ENCODE measurements at regions not wholly inside any gene's neighbourhood (a gene's known extent, or its start where the extent isn't known, plus 50 kb on each side); places are given as distances from the start of the nearest gene placed in this dataset.

DNA sequence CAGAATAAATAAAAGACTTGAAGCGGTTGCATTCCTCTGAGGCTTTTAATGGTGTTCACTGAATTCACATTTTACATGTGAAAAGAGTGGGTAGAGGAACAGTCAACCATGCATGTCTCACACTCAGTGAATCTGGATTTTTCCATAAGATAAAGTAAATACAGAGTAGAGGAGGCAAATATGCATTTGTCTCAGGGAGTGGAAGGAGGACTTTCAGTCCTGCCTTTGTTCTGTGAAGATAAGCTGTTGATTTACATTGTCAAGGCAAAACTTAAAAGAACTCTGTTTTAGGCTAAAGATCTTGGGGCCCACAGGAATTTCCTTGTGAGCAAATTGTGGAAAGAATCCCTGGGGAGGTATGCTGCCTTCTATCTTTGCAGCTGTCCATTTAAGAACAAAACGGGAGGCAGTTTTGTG lies 825.3 kb upstream of the MBL2 start:
- Mint-ChIP-seq H3K9me3 (no peaks in the 10 kb centered on the region), H3K27ac (no peak overlapping the region), H3K36me3 (ENCODE audit: low read depth) (no peaks in the 10 kb centered on the region), H3K27me3 (no peaks in the 10 kb centered on the region), H3K4me3 (no peak overlapping the region), H3K4me1 (no peaks in the 10 kb centered on the region)
- no peak for DNase-seq
- TF ChIP-seq, protein P1, sequence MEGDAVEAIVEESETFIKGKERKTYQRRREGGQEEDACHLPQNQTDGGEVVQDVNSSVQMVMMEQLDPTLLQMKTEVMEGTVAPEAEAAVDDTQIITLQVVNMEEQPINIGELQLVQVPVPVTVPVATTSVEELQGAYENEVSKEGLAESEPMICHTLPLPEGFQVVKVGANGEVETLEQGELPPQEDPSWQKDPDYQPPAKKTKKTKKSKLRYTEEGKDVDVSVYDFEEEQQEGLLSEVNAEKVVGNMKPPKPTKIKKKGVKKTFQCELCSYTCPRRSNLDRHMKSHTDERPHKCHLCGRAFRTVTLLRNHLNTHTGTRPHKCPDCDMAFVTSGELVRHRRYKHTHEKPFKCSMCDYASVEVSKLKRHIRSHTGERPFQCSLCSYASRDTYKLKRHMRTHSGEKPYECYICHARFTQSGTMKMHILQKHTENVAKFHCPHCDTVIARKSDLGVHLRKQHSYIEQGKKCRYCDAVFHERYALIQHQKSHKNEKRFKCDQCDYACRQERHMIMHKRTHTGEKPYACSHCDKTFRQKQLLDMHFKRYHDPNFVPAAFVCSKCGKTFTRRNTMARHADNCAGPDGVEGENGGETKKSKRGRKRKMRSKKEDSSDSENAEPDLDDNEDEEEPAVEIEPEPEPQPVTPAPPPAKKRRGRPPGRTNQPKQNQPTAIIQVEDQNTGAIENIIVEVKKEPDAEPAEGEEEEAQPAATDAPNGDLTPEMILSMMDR (IDR thresholded peaks at IDR 0.05): no peak
- intact Hi-C loops (cut with micrococcal nuclease): no loop called here
- ATAC-seq (ENCODE audit: low read depth): no peak
- ChIA-PET CTCF (no interaction called here), POLR2A (no interaction called here)

DNA sequence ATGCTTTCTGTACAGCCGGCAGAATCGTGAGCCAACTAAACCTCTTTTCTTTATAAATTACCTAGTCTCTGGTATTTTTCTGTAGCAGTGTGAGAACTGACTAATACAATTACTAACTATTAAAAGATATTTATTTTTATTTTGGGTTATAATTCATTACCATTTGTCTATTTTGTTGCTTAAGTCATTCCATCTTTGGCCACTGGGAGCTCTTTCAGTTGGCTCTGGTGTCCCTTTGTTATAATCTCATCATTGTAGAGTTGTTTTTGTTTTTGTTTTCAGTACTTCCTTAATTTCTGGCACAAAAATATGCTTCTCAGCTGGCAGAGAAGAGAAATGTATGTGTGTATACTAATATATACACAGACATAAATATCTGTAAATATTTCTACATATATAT lies 807.9 kb upstream of the MBL2 start:
- H3K4me3 Mint-ChIP-seq: no peak overlapping the region
- ATAC-seq (ENCODE audit: low read depth): no peak
- CTCF ChIA-PET: no interaction called here
- intact Hi-C loops (cut with micrococcal nuclease): no loop called here
- no peak for DNase-seq
- POLR2A ChIA-PET: no interaction called here
- no peaks in the 10 kb centered on the region for H3K9me3 Mint-ChIP-seq
- H3K36me3 Mint-ChIP-seq (ENCODE audit: low read depth): no peaks in the 10 kb centered on the region
- no peaks in the 10 kb centered on the region for H3K4me1 Mint-ChIP-seq
- H3K27ac Mint-ChIP-seq: no peak overlapping the region
- H3K27me3 Mint-ChIP-seq: no peaks in the 10 kb centered on the region
- TF ChIP-seq, protein P1 (IDR thresholded peaks at IDR 0.05): no peak

DNA sequence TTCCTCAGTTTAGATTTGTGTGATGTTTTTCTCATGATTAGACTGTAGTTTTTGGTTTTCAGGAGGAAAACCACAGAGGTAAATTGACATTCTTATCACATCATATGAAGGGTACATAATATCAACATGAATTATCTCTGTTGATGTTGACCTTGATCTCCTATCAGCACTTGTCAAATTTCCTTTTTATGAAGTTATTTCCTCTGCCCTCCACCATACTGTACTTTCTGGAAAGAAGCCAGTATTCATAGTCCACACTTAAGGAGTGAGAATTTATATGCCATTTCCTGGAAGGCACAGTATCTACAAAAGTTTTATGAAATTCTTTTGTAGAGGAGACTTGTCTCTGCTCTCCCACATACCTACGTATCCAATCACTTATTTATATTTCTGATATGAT lies 807.2 kb upstream of the MBL2 start:
- Mint-ChIP-seq H3K4me3 (no peak overlapping the region), H3K27me3 (no peaks in the 10 kb centered on the region), H3K27ac (no peak overlapping the region), H3K9me3 (no peaks in the 10 kb centered on the region), H3K36me3 (ENCODE audit: low read depth) (no peaks in the 10 kb centered on the region), H3K4me1 (no peaks in the 10 kb centered on the region)
- intact Hi-C loops (cut with micrococcal nuclease): no loop called here
- ATAC-seq (ENCODE audit: low read depth) (no peak), DNase-seq (no peak)
- POLR2A ChIA-PET: no interaction called here
- TF ChIP-seq, protein P1 (IDR thresholded peaks at IDR 0.05): no peak
- CTCF ChIA-PET: no interaction called here

DNA sequence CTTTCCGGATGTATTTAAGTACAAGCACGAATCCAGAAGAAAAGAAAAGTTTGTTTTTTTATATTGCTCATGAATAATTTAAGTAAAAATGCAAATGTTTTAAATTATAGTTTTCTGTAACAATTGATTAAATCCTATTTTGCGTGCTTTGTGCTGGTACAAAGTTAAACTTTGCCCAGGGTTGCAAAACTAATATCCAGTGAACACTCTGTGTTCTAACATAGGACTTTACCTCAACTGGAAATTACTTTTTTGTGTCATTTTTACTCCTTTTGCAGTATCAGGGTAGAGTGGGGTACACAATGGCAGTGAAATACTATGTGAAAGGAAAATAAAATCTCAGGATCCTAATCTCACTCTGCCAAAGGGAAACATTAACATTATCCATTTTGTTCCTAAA lies 801.4 kb upstream of the MBL2 start:
- no peak overlapping the region for H3K4me3 Mint-ChIP-seq
- H3K27me3 Mint-ChIP-seq: no peaks in the 10 kb centered on the region
- no peak for DNase-seq
- no peaks in the 10 kb centered on the region for H3K9me3 Mint-ChIP-seq
- no peaks in the 10 kb centered on the region for H3K4me1 Mint-ChIP-seq
- no peaks in the 10 kb centered on the region for H3K36me3 Mint-ChIP-seq (ENCODE audit: low read depth)
- TF ChIP-seq, protein P1 (IDR thresholded peaks at IDR 0.05): no peak
- CTCF ChIA-PET: no interaction called here
- intact Hi-C loops (cut with micrococcal nuclease): no loop called here
- ATAC-seq (ENCODE audit: low read depth): no peak
- POLR2A ChIA-PET: no interaction called here
- no peak overlapping the region for H3K27ac Mint-ChIP-seq

DNA sequence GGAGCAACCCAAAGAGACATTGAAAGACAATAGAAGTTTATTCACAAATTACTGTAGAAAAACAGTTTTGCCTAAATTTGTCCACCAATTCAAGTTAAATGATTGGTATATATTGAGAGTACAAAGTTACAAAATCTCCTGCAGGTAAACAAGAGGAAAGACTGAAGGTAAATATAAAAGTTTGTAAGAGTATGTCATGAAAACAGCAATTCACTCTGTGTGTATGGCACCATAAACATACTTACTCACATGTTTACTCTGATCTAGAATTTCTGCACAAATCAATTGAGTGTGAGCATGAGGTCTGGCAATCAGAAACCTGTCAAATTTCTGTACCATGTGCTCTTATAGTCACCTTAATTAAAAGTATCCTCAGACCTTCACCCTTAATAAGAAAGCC lies 800.9 kb upstream of the MBL2 start:
- H3K9me3 Mint-ChIP-seq: no peaks in the 10 kb centered on the region
- H3K36me3 Mint-ChIP-seq (ENCODE audit: low read depth): no peaks in the 10 kb centered on the region
- no peak for ATAC-seq (ENCODE audit: low read depth)
- ChIA-PET CTCF (no interaction called here), POLR2A (no interaction called here)
- TF ChIP-seq, protein P1 (IDR thresholded peaks at IDR 0.05): no peak
- DNase-seq: no peak
- H3K4me3 Mint-ChIP-seq: no peak overlapping the region
- no peaks in the 10 kb centered on the region for H3K27me3 Mint-ChIP-seq
- no peak overlapping the region for H3K27ac Mint-ChIP-seq
- H3K4me1 Mint-ChIP-seq: no peaks in the 10 kb centered on the region
- intact Hi-C loops (cut with micrococcal nuclease): no loop called here

Measured in activated B cell treated with CpG ODN at 0.5 μM for 24 hours (primary cell).